ENCODE measurements at regions not wholly inside any gene's neighbourhood (a gene's known extent, or its start where the extent isn't known, plus 50 kb on each side); places are given as distances from the start of the nearest gene placed in this dataset.

GRCh38 chr6:7053125-7053774 is 54.5 kb upstream of the RREB1 start:
- no peaks in the 10 kb centered on the region for H3K9me3 ChIP-seq
- H3K4me3 ChIP-seq (ENCODE audit: low read depth, low read length) = no peak overlapping the region; the same call in 1 of the 2 replicates
- H3K36me3 ChIP-seq = no peaks in the 10 kb centered on the region
- H3K4me1 ChIP-seq = no peaks in the 10 kb centered on the region; the same call in 1 of the 2 replicates
- no peak for DNase-seq
- no peak for TF ChIP-seq CTCF (IDR thresholded peaks at IDR 0.05; ENCODE audit: low read depth, low read length)
- peaks cover 20% of the 10 kb centered on the region for H3K27me3 ChIP-seq
